ENCODE measurements at regions not wholly inside any gene's neighbourhood (a gene's known extent, or its start where the extent isn't known, plus 50 kb on each side); places are given as distances from the start of the nearest gene placed in this dataset.

- Mint-ChIP-seq H3K4me3 (no peak overlapping the region), H3K27me3 (no peaks in the 10 kb centered on the region), H3K27ac (no peak overlapping the region), H3K36me3 (ENCODE audit: low read depth) (no peaks in the 10 kb centered on the region), H3K9me3 (no peaks in the 10 kb centered on the region), H3K4me1 (peaks cover 22% of the 10 kb centered on the region)
- ChIA-PET CTCF (no interaction called here), POLR2A (no interaction called here)
- intact Hi-C loops (cut with micrococcal nuclease) = no loop called here
- ATAC-seq (ENCODE audit: low read depth) (no peak), DNase-seq (no peak)
- TF ChIP-seq CTCF (IDR thresholded peaks at IDR 0.05) = no peak
These were observed 396.1 kb upstream of the KLF6 start for GRCh38 chr10:4181081-4181480.

- ATAC-seq (ENCODE audit: low read depth) (no peak), DNase-seq (no peak)
These were observed 392.8 kb upstream of the KLF6 start for GRCh38 chr10:4177791-4178190.

GRCh38 chr10:4176500-4177281 lies 391.7 kb upstream of the KLF6 start:
- no peaks in the 10 kb centered on the region for H3K36me3 Mint-ChIP-seq (ENCODE audit: low read depth)
- H3K27ac Mint-ChIP-seq = no peak overlapping the region
- H3K4me3 Mint-ChIP-seq = peak overlapping the region; percentile 64
- DNase-seq (no peak), ATAC-seq (ENCODE audit: low read depth) (no peak)
- ChIA-PET CTCF (no interaction called here), POLR2A (interaction anchor here (0.7 kb wide), 1 partner anchor 68 kb away, joined by 9 read pairs; no protein-coding TSS in a partner anchor)
- H3K9me3 Mint-ChIP-seq = peaks cover 10% of the 10 kb centered on the region
- H3K27me3 Mint-ChIP-seq = no peaks in the 10 kb centered on the region
- intact Hi-C loops (cut with micrococcal nuclease) = loop anchor here (5.0 kb wide), 1 partner anchor 44 kb away; no protein-coding TSS in a partner anchor
- TF ChIP-seq CTCF (IDR thresholded peaks at IDR 0.05) = no peak
- H3K4me1 Mint-ChIP-seq = peaks cover 28% of the 10 kb centered on the region

More at GRCh38 chr10:4177791-4178190, 392.8 kb upstream of the KLF6 start:
- H3K9me3 Mint-ChIP-seq = peaks cover 6% of the 10 kb centered on the region
- no peaks in the 10 kb centered on the region for H3K27me3 Mint-ChIP-seq
- no peaks in the 10 kb centered on the region for H3K36me3 Mint-ChIP-seq (ENCODE audit: low read depth)
- ChIA-PET POLR2A (no interaction called here), CTCF (no interaction called here)
- intact Hi-C loops (cut with micrococcal nuclease) = loop anchor here (5.0 kb wide), 1 partner anchor 45 kb away; no protein-coding TSS in a partner anchor
- no peak overlapping the region for H3K4me3 Mint-ChIP-seq
- no peak for TF ChIP-seq CTCF (IDR thresholded peaks at IDR 0.05)
- H3K27ac Mint-ChIP-seq = no peak overlapping the region
- peaks cover 32% of the 10 kb centered on the region for H3K4me1 Mint-ChIP-seq

GRCh38 chr10:4174197-4174596 lies 389.2 kb upstream of the KLF6 start:
- peaks cover 29% of the 10 kb centered on the region for H3K4me1 Mint-ChIP-seq
- intact Hi-C loops (cut with micrococcal nuclease) = no loop called here
- ChIA-PET CTCF (no interaction called here), POLR2A (no interaction called here)
- no peaks in the 10 kb centered on the region for H3K36me3 Mint-ChIP-seq (ENCODE audit: low read depth)
- no peak overlapping the region for H3K27ac Mint-ChIP-seq
- no peak for ATAC-seq (ENCODE audit: low read depth)
- no peaks in the 10 kb centered on the region for H3K27me3 Mint-ChIP-seq
- no peak for TF ChIP-seq CTCF (IDR thresholded peaks at IDR 0.05)
- H3K9me3 Mint-ChIP-seq = peaks cover 10% of the 10 kb centered on the region
- no peak for DNase-seq
- no peak overlapping the region for H3K4me3 Mint-ChIP-seq

GRCh38 chr10:4170633-4171314 lies 385.8 kb upstream of the KLF6 start:
- TF ChIP-seq CTCF (IDR thresholded peaks at IDR 0.05) = no peak
- intact Hi-C loops (cut with micrococcal nuclease) = no loop called here
- no peak overlapping the region for H3K27ac Mint-ChIP-seq
- ATAC-seq (ENCODE audit: low read depth) (no peak), DNase-seq (no peak)
- H3K4me1 Mint-ChIP-seq = peaks cover 16% of the 10 kb centered on the region
- H3K27me3 Mint-ChIP-seq = no peaks in the 10 kb centered on the region
- H3K36me3 Mint-ChIP-seq (ENCODE audit: low read depth) = no peaks in the 10 kb centered on the region
- CTCF ChIA-PET = no interaction called here
- H3K4me3 Mint-ChIP-seq = no peak overlapping the region
- peaks cover 10% of the 10 kb centered on the region for H3K9me3 Mint-ChIP-seq
- POLR2A ChIA-PET = interaction anchor here (0.6 kb wide), 2 partner anchors 18 to 50 kb away, joined by 6 to 7 read pairs; no protein-coding TSS in a partner anchor
